ENCODE measurements at regions not wholly inside any gene's neighbourhood (a gene's known extent, or its start where the extent isn't known, plus 50 kb on each side); places are given as distances from the start of the nearest gene placed in this dataset.
"Not testable (repeated sequence)": the region's sequence is repeated elsewhere in the genome, so short reads cannot be mapped to it uniquely, and the experiment has no call there.

DNA sequence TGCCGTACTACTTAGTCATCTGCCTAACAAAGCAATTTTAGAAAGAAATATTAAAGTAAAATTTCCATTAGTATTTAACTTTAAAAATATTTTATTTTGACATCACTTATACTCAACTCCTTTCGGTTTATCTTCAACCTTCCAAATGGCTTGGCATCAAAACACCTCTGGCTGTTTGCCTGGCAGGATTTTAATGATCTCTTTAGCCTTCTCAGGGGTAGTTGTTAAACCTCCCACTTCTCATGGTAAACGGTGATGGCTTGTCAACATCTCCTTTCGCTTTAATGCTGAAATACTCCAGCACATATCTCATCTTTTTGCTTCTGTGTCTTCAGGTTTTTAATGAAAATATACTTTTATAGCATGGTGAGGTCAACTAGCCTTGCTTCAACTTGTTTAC is 747.1 kb downstream of the CETN3 start:
- no peak for TF ChIP-seq POLR2A (IDR thresholded peaks at IDR 0.05)
- TF ChIP-seq, protein P1, sequence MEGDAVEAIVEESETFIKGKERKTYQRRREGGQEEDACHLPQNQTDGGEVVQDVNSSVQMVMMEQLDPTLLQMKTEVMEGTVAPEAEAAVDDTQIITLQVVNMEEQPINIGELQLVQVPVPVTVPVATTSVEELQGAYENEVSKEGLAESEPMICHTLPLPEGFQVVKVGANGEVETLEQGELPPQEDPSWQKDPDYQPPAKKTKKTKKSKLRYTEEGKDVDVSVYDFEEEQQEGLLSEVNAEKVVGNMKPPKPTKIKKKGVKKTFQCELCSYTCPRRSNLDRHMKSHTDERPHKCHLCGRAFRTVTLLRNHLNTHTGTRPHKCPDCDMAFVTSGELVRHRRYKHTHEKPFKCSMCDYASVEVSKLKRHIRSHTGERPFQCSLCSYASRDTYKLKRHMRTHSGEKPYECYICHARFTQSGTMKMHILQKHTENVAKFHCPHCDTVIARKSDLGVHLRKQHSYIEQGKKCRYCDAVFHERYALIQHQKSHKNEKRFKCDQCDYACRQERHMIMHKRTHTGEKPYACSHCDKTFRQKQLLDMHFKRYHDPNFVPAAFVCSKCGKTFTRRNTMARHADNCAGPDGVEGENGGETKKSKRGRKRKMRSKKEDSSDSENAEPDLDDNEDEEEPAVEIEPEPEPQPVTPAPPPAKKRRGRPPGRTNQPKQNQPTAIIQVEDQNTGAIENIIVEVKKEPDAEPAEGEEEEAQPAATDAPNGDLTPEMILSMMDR (IDR thresholded peaks at IDR 0.05), result no peak
- intact Hi-C loops (cut with DNase I; ENCODE audit: low total_unique reads), result no loop called here
- 50 to 60% methylated on average over 4 of the region's 4 CpGs for WGBS, 2 donors
- no peak overlapping the region for H3K4me3 ChIP-seq (ENCODE audit: low read depth, poor library complexity, severe bottlenecking)
- DNase-seq (ENCODE audit: low spot score in 2 of 2), result no peak

DNA sequence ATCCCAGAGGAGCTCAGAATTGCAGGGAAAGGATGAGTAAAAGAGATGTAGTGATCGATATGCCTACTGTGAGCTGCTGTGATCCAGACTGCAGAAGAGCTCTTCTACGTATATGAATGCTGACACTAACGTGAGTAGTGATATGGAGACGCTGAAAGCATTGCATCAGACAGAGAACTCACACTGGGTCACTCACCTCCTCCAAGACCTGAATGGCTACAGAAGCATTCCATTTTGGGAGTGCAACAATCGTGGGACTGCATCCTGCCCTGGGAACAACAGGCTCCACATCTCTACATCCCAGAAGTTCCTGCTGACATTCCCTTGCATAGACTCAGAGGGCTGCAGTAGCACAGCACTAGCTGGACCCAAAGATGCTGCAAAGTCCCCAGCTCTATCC is 755.9 kb upstream of the MEF2C start:
- intact Hi-C loops (cut with DNase I; ENCODE audit: low total_unique reads), result no loop called here
- no peak for TF ChIP-seq POLR2A (IDR thresholded peaks at IDR 0.05)
- TF ChIP-seq, protein P1 (IDR thresholded peaks at IDR 0.05), result no peak
- 89 to 93% methylated on average over 5 of the region's 5 CpGs for WGBS, 2 donors
- H3K4me3 ChIP-seq (ENCODE audit: low read depth, poor library complexity, severe bottlenecking), result no peak overlapping the region
- DNase-seq (ENCODE audit: low spot score in 2 of 2), result no peak

DNA sequence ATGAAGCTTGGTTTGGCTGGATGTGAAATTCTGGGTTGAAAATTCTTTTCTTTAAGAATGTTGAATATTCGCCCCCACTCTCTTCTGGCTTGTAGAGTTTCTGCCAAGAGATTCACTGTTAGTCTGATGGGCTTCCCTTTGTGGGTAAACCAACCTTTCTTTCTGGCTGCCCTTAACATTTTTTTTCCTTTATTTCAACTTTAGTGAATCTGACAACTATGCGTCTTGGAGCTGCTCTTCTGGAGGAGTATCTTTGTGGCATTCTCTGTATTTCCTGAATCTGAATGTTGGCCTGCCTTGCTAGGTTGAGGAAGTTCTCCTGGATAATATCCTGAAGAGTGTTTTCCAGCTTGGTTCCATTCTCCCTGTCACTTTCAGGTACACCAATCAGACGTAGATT is 751.2 kb upstream of the MEF2C start:
- intact Hi-C loops (cut with DNase I; ENCODE audit: low total_unique reads); H3K4me3 ChIP-seq (ENCODE audit: low read depth, poor library complexity, severe bottlenecking); DNase-seq (ENCODE audit: low spot score in 2 of 2): not testable (repeated sequence)
- 86 to 87% methylated on average over 3 of the region's 3 CpGs for WGBS, 2 donors

DNA sequence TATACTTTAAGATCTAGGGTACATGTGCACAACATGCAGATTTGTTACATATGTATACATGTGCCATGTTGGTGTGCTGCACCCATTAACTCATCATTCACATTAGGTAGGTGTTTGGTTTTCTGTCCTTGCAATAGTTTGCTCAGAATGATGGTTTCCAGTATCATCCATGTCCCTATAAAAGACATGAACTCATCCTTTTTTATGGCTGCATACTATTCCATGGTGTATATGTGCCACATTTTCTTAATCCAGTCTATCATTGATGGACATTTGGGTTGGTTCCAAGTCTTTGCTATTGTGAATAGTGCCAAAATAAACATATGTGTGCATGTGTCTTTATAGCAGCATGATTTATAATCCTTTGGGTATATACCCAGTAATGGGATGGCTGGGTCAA is 747.1 kb upstream of the MEF2C start:
- intact Hi-C loops (cut with DNase I; ENCODE audit: low total_unique reads); DNase-seq (ENCODE audit: low spot score in 2 of 2); H3K4me3 ChIP-seq (ENCODE audit: low read depth, poor library complexity, severe bottlenecking): not testable (repeated sequence)

DNA sequence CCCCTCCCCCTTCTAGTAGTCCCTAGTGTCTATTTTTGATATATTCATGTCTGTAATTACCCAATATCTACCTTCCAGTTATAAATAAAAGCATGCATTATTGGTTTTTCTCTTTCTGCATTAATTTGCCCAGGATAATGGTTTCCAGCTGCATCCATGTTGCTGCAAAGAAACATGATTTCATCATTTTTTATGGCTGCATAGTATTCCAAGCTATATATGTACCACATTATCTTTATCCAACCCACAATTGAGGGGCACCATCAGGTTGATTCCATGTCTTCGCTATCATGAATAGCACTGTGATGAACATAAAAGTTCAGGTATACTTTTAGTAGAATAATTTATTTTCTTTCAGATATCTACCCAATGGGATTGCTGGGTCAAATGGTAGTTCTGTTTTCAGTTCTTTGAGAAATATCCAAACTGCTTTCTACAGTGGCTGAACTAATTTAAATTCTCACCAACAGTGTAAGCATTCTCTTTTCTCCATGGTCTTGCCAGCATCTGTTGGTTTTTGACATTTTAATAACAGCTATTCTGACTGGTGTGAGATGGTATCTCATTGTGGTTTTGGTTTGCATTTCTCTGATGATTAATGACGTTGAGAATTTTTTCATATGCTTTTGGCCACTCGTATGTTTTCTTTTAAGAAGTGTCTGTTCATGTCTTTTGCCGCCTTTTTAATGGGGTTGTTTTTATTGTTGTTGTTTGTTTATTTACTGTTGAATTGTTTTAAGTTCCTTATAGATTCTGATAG is 746.1 kb upstream of the MEF2C start:
- intact Hi-C loops (cut with DNase I; ENCODE audit: low total_unique reads), result no loop called here
- 78 to 80% methylated on average over 4 of the region's 4 CpGs for WGBS, 2 donors
- DNase-seq (ENCODE audit: low spot score in 2 of 2), result no peak
- H3K4me3 ChIP-seq (ENCODE audit: low read depth, poor library complexity, severe bottlenecking), result no peak overlapping the region
- no peak for TF ChIP-seq POLR2A (IDR thresholded peaks at IDR 0.05)
- TF ChIP-seq, protein P1 (IDR thresholded peaks at IDR 0.05), result no peak

DNA sequence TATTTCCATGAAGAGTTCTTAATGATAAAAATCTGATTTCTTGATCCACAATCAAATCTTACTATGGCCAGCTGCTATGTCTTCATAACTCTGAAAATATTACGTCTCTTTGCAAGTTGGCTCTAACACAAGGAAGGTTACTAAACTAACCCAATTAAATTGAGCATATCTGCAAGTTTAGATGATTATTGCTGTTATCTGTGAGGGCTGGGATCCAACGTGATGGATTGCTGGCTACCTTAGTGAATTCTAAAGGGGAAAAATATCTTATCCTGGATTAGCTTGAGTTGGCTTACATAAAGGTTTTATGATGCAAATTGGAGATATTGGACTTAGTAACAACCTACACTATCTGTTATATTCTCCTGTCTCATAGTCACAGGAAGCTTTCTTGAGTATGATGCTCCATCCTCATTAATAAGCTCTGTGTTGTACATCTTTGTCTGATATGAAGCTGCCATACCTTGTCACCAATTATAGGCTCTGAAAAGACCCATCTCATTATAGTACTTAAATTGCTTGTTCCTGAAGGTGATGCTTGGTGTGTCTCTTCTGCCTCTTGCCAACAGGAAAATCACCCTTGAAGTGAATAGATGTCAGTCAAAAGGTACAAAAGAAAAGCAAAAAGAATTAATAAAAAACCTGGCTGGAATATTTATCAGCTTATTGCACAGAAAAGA is 733.0 kb upstream of the MEF2C start:
- intact Hi-C loops (cut with DNase I; ENCODE audit: low total_unique reads), result no loop called here
- DNase-seq (ENCODE audit: low spot score in 2 of 2), result no peak
- WGBS, 2 donors, result 63 to 69% methylated on average over 2 of the region's 2 CpGs
- TF ChIP-seq, protein P1 (IDR thresholded peaks at IDR 0.05), result no peak
- no peak for TF ChIP-seq POLR2A (IDR thresholded peaks at IDR 0.05)
- H3K4me3 ChIP-seq (ENCODE audit: low read depth, poor library complexity, severe bottlenecking), result no peak overlapping the region
